Retinal pigment epithelial cell (primary cell): ENCODE measurements at regions not wholly inside any gene's neighbourhood (a gene's known extent, or its start where the extent isn't known, plus 50 kb on each side); places are given as distances from the start of the nearest gene placed in this dataset.

Experiments used
- DNase-seq: peaks from one replicate; pipeline ENCODE4 v3.0.0-alpha.2; 2010; ENCODE audit warnings: low read depth
- H3K4me3 ChIP-seq: 2 replicates; pipeline ENCODE4 v1.5.1; 2011; ENCODE audit warnings: mild to moderate bottlenecking, low read length, control low read depth, moderate library complexity
- CTCF ChIP-seq: conservative IDR thresholded peaks from 2 replicates; pipeline ENCODE4 v1.5.1; 2011; ENCODE audit warnings: low read depth, low read length, control low read depth, inconsistent platforms

DNA sequence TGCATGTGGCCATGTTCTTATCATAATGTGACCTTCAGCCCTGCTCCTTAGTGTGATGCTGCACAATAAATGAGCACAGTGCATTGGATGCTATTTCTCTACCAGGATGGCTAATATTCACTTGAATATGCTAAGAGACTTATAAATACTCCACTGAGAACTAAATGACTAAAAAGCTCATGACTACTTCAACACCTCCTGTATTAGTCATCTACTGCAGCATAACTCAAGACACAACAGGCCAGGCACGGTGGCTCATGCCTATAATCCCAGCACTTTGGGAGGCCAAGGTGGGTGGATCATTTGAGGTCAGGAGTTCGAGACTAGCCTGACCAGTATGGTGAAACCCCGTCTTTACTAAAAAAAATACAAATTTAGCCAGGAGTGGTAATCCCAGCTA is 213.4 kb downstream of the RND3 start:
- H3K4me3 ChIP-seq: no peak overlapping the region
- TF ChIP-seq CTCF: no peak
- DNase-seq: no peak

DNA sequence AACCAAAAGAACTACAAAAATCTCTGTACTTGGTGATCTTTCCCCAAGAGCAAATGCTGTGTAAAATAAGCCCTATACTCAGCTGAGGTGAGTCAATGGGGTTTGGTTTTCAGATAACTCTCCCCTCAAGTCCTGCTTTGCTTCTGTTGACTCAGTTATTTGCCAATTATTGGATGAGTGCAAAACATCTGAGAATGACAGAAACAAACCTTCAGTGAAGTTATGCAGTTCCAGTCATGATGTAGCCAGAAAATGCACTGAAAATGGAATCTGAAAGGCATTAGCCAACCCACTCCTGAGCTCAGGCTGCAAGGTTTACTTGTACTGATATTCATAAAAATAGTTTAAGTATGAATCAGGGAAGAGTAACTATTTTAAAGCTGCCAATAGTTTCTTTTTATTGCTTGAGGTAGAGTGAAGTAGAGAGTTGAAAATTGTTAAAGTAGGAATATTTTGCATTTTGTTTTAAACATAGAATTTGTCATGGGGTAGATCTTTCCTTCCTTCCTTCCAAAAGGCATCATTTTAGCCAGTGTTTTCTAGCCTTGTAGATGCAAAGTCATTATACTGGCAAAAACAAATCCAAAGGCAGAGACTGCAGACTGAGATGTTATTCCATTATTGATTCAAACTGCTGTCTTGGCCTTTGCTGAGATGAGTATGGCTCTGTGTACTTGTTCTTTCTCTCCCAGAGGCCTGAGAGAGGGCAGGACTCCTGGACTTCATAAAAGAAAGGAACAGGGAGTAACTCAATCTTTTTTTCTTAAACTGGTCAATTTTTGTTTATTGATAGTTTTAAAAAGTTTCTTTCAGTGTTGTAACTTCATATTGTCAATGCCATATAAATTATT is 215.3 kb downstream of the RND3 start:
- no peak overlapping the region for H3K4me3 ChIP-seq
- no peak for DNase-seq
- TF ChIP-seq CTCF: no peak

GRCh38 chr2:150267651-150268415 is 219.6 kb downstream of the RND3 start:
- TF ChIP-seq CTCF: no peak
- H3K4me3 ChIP-seq: no peak overlapping the region
- no peak for DNase-seq

DNA sequence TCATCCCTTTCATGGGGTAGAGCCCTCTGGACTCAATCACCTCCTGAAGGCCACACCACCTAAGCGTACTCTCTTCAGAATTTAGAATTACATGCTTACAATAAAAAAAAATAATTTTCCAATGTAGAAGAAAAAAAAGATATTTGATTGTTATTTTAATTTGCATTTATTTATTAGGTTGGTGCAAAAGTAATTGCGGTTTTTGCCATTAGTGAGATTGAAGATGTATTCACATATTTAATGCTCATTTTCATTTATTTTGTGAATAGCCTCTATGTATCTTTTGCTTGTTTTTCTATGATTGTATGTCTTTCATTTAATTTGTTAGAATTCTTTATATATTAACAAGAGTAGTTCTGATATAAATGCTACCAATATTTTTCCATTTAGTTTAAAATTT is 220.5 kb downstream of the RND3 start:
- no peak overlapping the region for H3K4me3 ChIP-seq
- no peak for DNase-seq
- TF ChIP-seq CTCF: no peak

GRCh38 chr2:150264442-150264841 is 223.0 kb downstream of the RND3 start:
- H3K4me3 ChIP-seq: no peak overlapping the region
- DNase-seq: no peak
- TF ChIP-seq CTCF: no peak

GRCh38 chr2:150261691-150262090 is 225.8 kb downstream of the RND3 start:
- no peak for TF ChIP-seq CTCF
- DNase-seq: no peak
- no peak overlapping the region for H3K4me3 ChIP-seq

DNA sequence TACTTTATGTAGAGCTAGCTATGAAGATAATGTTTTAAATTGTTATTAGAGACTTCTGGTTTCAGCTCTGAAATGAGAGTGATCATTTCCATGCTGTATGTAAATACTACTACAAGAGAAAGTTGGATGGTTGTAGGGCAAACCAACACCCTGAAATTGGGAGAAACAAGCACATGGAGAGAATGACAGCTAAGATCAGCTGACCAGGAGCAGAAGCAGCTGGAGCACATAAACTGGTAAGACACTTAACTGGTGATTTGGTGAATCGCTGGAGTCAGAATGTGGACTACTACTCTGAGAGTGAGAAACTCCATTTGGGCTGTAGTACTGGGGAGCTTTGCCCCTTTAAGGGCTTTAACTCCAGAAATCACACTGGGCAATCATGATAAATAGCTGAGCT is 226.8 kb downstream of the RND3 start:
- no peak for TF ChIP-seq CTCF
- DNase-seq: no peak
- H3K4me3 ChIP-seq: no peak overlapping the region
